Naive thymus-derived CD4-positive, alpha-beta T cell (primary cell): ENCODE measurements at regions not wholly inside any gene's neighbourhood (a gene's known extent, or its start where the extent isn't known, plus 50 kb on each side); places are given as distances from the start of the nearest gene placed in this dataset.
"Not testable (repeated sequence)": the region's sequence is repeated elsewhere in the genome, so short reads cannot be mapped to it uniquely, and the experiment has no call there.

Source experiments
- ATAC-seq: fragments of 150-1000 bp; cut with Tn5 transposase; 2 replicates; pipeline ENCODE4 v1.10.0; 2021; ENCODE audit warnings: mild to moderate bottlenecking, moderate library complexity
- CTCF ChIA-PET: fragments of 350-600 bp; sonication (Branson Sonifier 250); formaldehyde crosslinking; loops from one replicate; lab custom pipeline; 2021; ENCODE audit warnings: antibody characterized with exemption; lab: Charles Lee
- POLR2A ChIA-PET: fragments of 350-600 bp; sonication (Branson Sonifier 250); formaldehyde crosslinking; loops from one replicate; lab custom pipeline; 2021; ENCODE audit warnings: antibody characterized with exemption, inconsistent platforms; lab: Charles Lee
- DNase-seq, 9 donors: peaks; one replicate each; pipeline versions ENCODE4 v3.0.0 to v3.0.0-alpha.2; 2020 to 2022; ENCODE audit warnings: mixed read lengths in 1 of 9
- H3K27ac ChIP-seq: one replicate; pipeline ENCODE4 v1.7.0; 2013; ENCODE audit warnings: mild to moderate bottlenecking, low read depth, low read length, moderate library complexity
- H3K27me3 ChIP-seq, 2 donors: one replicate each; pipeline ENCODE4 v1.7.0; 2013; ENCODE audit warnings: low read length in 2 of 2, mild to moderate bottlenecking in 2 of 2, moderate library complexity in 2 of 2; ENCODE audit not compliant: control insufficient read depth in 2 of 2, insufficient read depth in 2 of 2
- H3K36me3 ChIP-seq, 3 experiments: 1 replicate in 2 of 3; 2 replicates in 1 of 3; pipeline ENCODE4 v1.7.0; 2013; ENCODE audit warnings: low read length in 3 of 3, mild to moderate bottlenecking in 3 of 3, moderate library complexity in 1 of 3; ENCODE audit not compliant: insufficient read depth in 3 of 3, control insufficient read depth in 2 of 3
- H3K4me1 ChIP-seq, 2 donors: one replicate each; pipeline ENCODE4 v1.7.0; 2013; ENCODE audit warnings: low read length in 2 of 2, mild to moderate bottlenecking in 2 of 2, moderate library complexity in 1 of 2; ENCODE audit not compliant: control insufficient read depth in 2 of 2, insufficient read depth in 2 of 2
- H3K4me3 ChIP-seq: 2 replicates; pipeline ENCODE4 v1.7.0; 2013; ENCODE audit warnings: mild to moderate bottlenecking, low read length
- H3K9me3 ChIP-seq, 3 experiments: 1 replicate in 2 of 3; 2 replicates in 1 of 3; pipeline ENCODE4 v1.7.0; 2013; ENCODE audit warnings: low read length in 3 of 3; ENCODE audit not compliant: control insufficient read depth in 2 of 3
- H3K27ac Mint-ChIP-seq, 9 donors: one replicate each; pipeline ENCODE4 v1.8.0; 2020 to 2022; ENCODE audit warnings: mixed read lengths in 9 of 9, mild to moderate bottlenecking in 8 of 9, moderate library complexity in 5 of 9, inconsistent platforms in 2 of 9
- H3K27me3 Mint-ChIP-seq, 5 donors: one replicate each; pipeline ENCODE4 v1.8.0; 2021 to 2022; ENCODE audit warnings: mixed read lengths in 5 of 5, mild to moderate bottlenecking in 1 of 5
- H3K36me3 Mint-ChIP-seq, 5 donors: one replicate each; pipeline ENCODE4 v1.8.0; 2020 to 2022; ENCODE audit warnings: mixed read lengths in 5 of 5, mild to moderate bottlenecking in 3 of 5, inconsistent platforms in 1 of 5
- H3K4me1 Mint-ChIP-seq, 7 donors: one replicate each; pipeline ENCODE4 v1.8.0; 2020 to 2022; ENCODE audit warnings: mixed read lengths in 7 of 7, mild to moderate bottlenecking in 3 of 7, inconsistent platforms in 1 of 7
- H3K4me3 Mint-ChIP-seq, 10 donors: one replicate each; pipeline ENCODE4 v1.8.0; 2020 to 2022; ENCODE audit warnings: mild to moderate bottlenecking in 10 of 10, mixed read lengths in 10 of 10, moderate library complexity in 6 of 10, inconsistent platforms in 2 of 10
- H3K9me3 Mint-ChIP-seq, 11 donors: one replicate each; pipeline ENCODE4 v1.8.0; 2020 to 2022; ENCODE audit warnings: mixed read lengths in 11 of 11, mild to moderate bottlenecking in 4 of 11, inconsistent platforms in 1 of 11, moderate library complexity in 1 of 11
- intact Hi-C, 2 donors: fragments of 100-400 bp; cut with micrococcal nuclease; formaldehyde crosslinking; loops; one replicate each; pipeline ENCODE4 v1.15.1; 2023

GRCh38 chr2:87675487-87675886 is 72.4 kb upstream of the PLGLB2 start:
- H3K27me3 Mint-ChIP-seq, H3K27ac ChIP-seq, H3K4me1 Mint-ChIP-seq, H3K4me1 ChIP-seq, CTCF ChIA-PET, H3K9me3 Mint-ChIP-seq, H3K27ac Mint-ChIP-seq, H3K4me3 ChIP-seq, ATAC-seq, H3K4me3 Mint-ChIP-seq, DNase-seq, H3K9me3 ChIP-seq, H3K27me3 ChIP-seq, H3K36me3 ChIP-seq, H3K36me3 Mint-ChIP-seq, intact Hi-C loops, POLR2A ChIA-PET: not testable (repeated sequence)

DNA sequence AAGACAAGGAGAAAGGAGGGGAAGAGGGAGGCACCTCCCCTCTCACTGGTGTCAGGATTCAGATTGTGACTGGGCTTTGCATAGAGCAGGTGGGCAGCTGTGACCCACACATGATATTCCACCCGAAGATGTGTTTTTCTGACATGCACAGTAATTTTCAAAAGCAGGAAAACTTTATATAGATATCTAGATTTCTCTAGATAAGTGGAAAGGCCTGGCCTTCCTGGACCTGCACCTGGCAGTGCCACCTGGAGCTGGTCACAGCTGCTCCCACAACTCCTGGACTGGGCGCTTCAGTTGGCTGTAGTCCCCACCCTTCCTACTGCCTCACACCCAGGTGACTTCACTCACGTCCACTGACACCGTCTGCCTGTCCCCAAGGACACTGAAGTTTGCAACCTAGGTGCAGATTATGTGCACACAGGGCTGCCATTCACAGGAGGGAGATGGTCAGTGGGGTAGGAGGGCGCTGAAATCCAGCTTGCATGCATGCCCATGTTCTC is 70.4 kb upstream of the PLGLB2 start:
- H3K4me3 Mint-ChIP-seq, H3K4me1 Mint-ChIP-seq, H3K27ac Mint-ChIP-seq, H3K27me3 Mint-ChIP-seq, H3K36me3 Mint-ChIP-seq, H3K9me3 ChIP-seq, ATAC-seq, H3K9me3 Mint-ChIP-seq, POLR2A ChIA-PET, H3K4me3 ChIP-seq, H3K27ac ChIP-seq, H3K4me1 ChIP-seq, intact Hi-C loops, CTCF ChIA-PET, H3K27me3 ChIP-seq, DNase-seq, H3K36me3 ChIP-seq: not testable (repeated sequence)

DNA sequence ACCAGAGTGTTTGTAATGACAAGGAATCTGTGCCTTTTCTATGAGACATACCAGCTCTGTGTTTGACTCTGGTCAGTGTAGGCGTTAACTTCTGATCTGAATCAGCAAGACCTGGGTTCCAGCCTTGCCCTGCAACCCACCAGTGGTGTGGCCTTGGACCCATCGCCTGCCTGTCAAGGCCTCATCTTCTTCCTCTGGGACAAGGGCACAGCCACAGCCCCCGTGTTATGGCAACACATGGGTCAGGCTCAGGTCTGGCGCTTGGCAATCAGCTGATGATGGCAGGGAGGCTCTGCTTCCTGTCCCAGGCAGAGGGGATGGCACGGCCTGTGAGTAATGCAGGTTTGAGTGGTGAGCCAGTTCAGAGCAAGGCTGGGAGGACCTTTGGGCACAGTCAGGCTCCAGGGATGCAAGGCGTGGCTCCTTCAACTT is 69.1 kb upstream of the PLGLB2 start:
- H3K36me3 ChIP-seq, DNase-seq, H3K4me1 Mint-ChIP-seq, H3K4me1 ChIP-seq, H3K27me3 ChIP-seq, H3K27ac Mint-ChIP-seq, H3K4me3 Mint-ChIP-seq, intact Hi-C loops, H3K9me3 Mint-ChIP-seq, CTCF ChIA-PET, POLR2A ChIA-PET, H3K9me3 ChIP-seq, H3K27me3 Mint-ChIP-seq, H3K27ac ChIP-seq, ATAC-seq, H3K4me3 ChIP-seq, H3K36me3 Mint-ChIP-seq: not testable (repeated sequence)

DNA sequence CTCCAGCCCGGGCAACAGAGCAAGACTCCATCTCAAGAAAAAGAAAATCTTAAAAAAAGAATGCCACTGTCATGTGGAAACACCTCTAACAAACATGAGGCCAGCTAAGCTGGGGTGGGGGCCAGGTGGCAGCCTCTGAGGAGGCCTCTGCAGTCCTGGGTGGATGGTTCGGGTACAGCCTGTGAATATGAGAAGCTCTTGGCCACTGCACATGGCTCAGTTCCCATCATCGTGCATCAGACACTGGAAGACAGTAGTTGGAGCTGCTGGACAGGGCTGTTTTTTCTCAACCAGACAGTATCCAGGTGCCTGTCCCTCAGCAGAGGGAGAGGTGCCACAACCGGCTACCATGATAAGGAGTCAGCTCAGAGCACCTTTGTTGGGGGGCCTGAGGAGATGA is 67.9 kb upstream of the PLGLB2 start:
- H3K27ac ChIP-seq, H3K36me3 ChIP-seq, H3K27me3 Mint-ChIP-seq, H3K4me1 Mint-ChIP-seq, ATAC-seq, intact Hi-C loops, H3K36me3 Mint-ChIP-seq, H3K27ac Mint-ChIP-seq, POLR2A ChIA-PET, CTCF ChIA-PET, H3K9me3 Mint-ChIP-seq, H3K4me3 Mint-ChIP-seq, H3K4me3 ChIP-seq, H3K4me1 ChIP-seq, DNase-seq, H3K27me3 ChIP-seq, H3K9me3 ChIP-seq: not testable (repeated sequence)

DNA sequence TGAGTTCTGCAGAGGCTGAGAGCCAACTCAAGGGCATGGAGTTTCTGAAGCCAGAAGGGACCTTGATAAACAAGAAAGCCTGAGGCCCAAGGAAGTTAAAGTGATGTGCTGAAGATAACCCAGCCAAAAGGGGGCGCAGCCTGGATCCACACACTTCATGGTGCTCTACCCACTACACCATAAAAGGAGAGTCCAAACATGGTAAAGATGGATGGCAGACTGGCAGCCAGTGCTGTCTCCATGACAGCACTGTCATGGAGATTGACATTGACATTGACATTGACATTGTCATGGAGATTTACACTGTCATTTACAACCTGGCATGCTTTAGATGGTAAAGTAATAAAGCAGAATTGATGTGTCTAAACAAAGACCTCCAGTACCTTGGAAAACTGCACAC is 67.2 kb upstream of the PLGLB2 start:
- POLR2A ChIA-PET, H3K4me3 ChIP-seq, ATAC-seq, H3K27ac Mint-ChIP-seq, CTCF ChIA-PET, DNase-seq, H3K4me1 Mint-ChIP-seq, H3K4me3 Mint-ChIP-seq, H3K36me3 Mint-ChIP-seq, H3K27ac ChIP-seq, H3K4me1 ChIP-seq, intact Hi-C loops, H3K9me3 ChIP-seq, H3K27me3 ChIP-seq, H3K27me3 Mint-ChIP-seq, H3K36me3 ChIP-seq, H3K9me3 Mint-ChIP-seq: not testable (repeated sequence)

DNA sequence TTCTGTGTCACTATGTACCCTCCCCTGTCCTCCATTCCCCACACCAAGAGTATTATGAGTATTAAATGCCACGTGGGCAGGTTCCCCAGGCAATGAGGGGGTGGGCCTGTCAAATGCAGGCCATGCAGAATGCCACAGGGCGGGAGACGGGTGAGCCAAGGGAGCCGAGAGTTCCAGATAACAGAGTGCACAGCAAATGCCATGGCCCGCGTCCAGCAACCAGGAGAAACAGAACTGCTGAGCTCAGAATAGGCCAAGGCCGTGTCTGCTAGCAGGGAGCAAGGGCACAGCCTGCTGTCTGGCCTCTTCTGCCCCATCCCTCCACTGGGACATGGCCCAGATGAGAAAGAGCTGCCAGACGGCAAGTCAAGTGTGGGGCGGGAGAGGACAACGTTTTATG is 64.4 kb upstream of the PLGLB2 start:
- H3K4me1 Mint-ChIP-seq, POLR2A ChIA-PET, H3K9me3 Mint-ChIP-seq, H3K36me3 ChIP-seq, CTCF ChIA-PET, DNase-seq, H3K27me3 Mint-ChIP-seq, H3K4me3 ChIP-seq, H3K27ac Mint-ChIP-seq, H3K4me1 ChIP-seq, H3K9me3 ChIP-seq, H3K36me3 Mint-ChIP-seq, H3K27me3 ChIP-seq, H3K4me3 Mint-ChIP-seq, intact Hi-C loops, H3K27ac ChIP-seq, ATAC-seq: not testable (repeated sequence)

DNA sequence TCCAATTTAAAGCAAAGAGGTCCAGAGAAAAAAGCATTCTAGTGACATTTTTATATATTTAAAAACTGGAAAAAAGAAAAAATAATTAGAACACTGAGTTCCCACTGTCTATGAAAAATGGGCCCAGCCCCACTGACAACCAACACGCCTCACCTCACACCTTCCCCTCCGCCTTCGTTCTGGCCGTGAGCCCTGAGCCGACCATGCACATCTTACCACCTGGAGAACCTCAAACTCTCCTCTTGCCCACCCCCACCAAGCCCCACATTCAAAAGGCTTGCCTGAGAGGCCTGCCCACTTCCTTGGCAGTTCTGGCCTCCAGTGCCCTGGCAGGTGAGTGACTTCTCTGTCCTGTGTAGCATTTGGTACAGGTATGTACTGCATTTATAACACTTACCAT is 63.9 kb upstream of the PLGLB2 start:
- not testable (repeated sequence) for H3K4me1 Mint-ChIP-seq, H3K27me3 Mint-ChIP-seq

More for the DNA sequence above, 63.9 kb upstream of the PLGLB2 start:
- CTCF ChIA-PET, H3K9me3 Mint-ChIP-seq, H3K27ac ChIP-seq, H3K4me3 ChIP-seq, ATAC-seq, H3K4me1 ChIP-seq, H3K4me3 Mint-ChIP-seq, DNase-seq, H3K36me3 ChIP-seq, H3K36me3 Mint-ChIP-seq, H3K9me3 ChIP-seq, POLR2A ChIA-PET, intact Hi-C loops, H3K27me3 ChIP-seq: not testable (repeated sequence)
- peak overlapping the region in 1 of 9 donors; percentile 77 for H3K27ac Mint-ChIP-seq
